CD8-positive, alpha-beta memory T cell (primary cell): ENCODE measurements at regions not wholly inside any gene's neighbourhood (a gene's known extent, or its start where the extent isn't known, plus 50 kb on each side); places are given as distances from the start of the nearest gene placed in this dataset.

Source experiments
- CTCF ChIA-PET: fragments of 350-600 bp; sonication (Branson Sonifier 250); formaldehyde crosslinking; loops from one replicate; lab custom pipeline; 2021; ENCODE audit warnings: antibody characterized with exemption; lab: Charles Lee
- POLR2A ChIA-PET: fragments of 350-600 bp; sonication (Branson Sonifier 250); formaldehyde crosslinking; loops from one replicate; lab custom pipeline; 2021; ENCODE audit warnings: antibody characterized with exemption; lab: Charles Lee
- DNase-seq, 5 donors: peaks; one replicate each; pipeline versions ENCODE4 v3.0.0 to v3.0.0-alpha.2; 2020 to 2022; ENCODE audit warnings: mixed read lengths in 1 of 5
- H3K27ac ChIP-seq: one replicate; pipeline ENCODE4 v1.7.0; 2013; ENCODE audit warnings: low read depth, mild to moderate bottlenecking, low read length, moderate library complexity
- H3K27me3 ChIP-seq: 2 replicates; pipeline ENCODE4 v1.7.0; 2013; ENCODE audit warnings: low read length, mild to moderate bottlenecking; ENCODE audit not compliant: insufficient read depth, poor library complexity, severe bottlenecking
- H3K36me3 ChIP-seq: 2 replicates; pipeline ENCODE4 v1.7.0; 2013; ENCODE audit warnings: mild to moderate bottlenecking, low read length, moderate library complexity; ENCODE audit not compliant: insufficient read depth
- H3K4me1 ChIP-seq: 2 replicates; pipeline ENCODE4 v1.7.0; 2013; ENCODE audit warnings: mild to moderate bottlenecking, low read length, moderate library complexity; ENCODE audit not compliant: insufficient read depth
- H3K4me3 ChIP-seq: 2 replicates; pipeline ENCODE4 v1.7.0; 2013; ENCODE audit warnings: mild to moderate bottlenecking, low read length
- H3K9me3 ChIP-seq: 2 replicates; pipeline ENCODE4 v1.7.0; 2013; ENCODE audit warnings: mild to moderate bottlenecking, low read length
- H3K27ac Mint-ChIP-seq, 8 donors: one replicate each; pipeline ENCODE4 v1.8.0; 2020 to 2021; ENCODE audit warnings: mixed read lengths in 8 of 8, mild to moderate bottlenecking in 6 of 8, inconsistent platforms in 3 of 8, moderate library complexity in 3 of 8
- H3K27me3 Mint-ChIP-seq, 2 donors: one replicate each; pipeline ENCODE4 v1.8.0; 2020 to 2021; ENCODE audit warnings: mixed read lengths in 2 of 2, mild to moderate bottlenecking in 1 of 2, moderate library complexity in 1 of 2
- H3K36me3 Mint-ChIP-seq, 3 donors: one replicate each; pipeline ENCODE4 v1.8.0; 2020 to 2021; ENCODE audit warnings: mixed read lengths in 3 of 3, inconsistent platforms in 1 of 3, mild to moderate bottlenecking in 1 of 3
- H3K4me1 Mint-ChIP-seq, 3 donors: one replicate each; pipeline ENCODE4 v1.8.0; 2020 to 2021; ENCODE audit warnings: mixed read lengths in 3 of 3, inconsistent platforms in 1 of 3, mild to moderate bottlenecking in 1 of 3
- H3K4me3 Mint-ChIP-seq, 7 donors: one replicate each; pipeline ENCODE4 v1.8.0; 2020 to 2021; ENCODE audit warnings: mixed read lengths in 7 of 7, mild to moderate bottlenecking in 6 of 7, moderate library complexity in 4 of 7, inconsistent platforms in 2 of 7
- H3K9me3 Mint-ChIP-seq, 5 donors: one replicate each; pipeline ENCODE4 v1.8.0; 2020 to 2022; ENCODE audit warnings: mixed read lengths in 5 of 5, mild to moderate bottlenecking in 3 of 5, moderate library complexity in 2 of 5, inconsistent platforms in 1 of 5

- Mint-ChIP-seq H3K4me3 (no peak overlapping the region), H3K27ac (no peak overlapping the region), H3K36me3 (no peaks in the 10 kb centered on the region), H3K4me1 (no peaks in the 10 kb centered on the region), H3K9me3 (peaks cover 3 to 40% (median 6%) of the 10 kb centered on the region in 5 donors), H3K27me3 (no peaks in the 10 kb centered on the region)
- POLR2A ChIA-PET, result no interaction called here
- Histone ChIP-seq H3K4me3 (no peak overlapping the region), H3K27ac (no peak overlapping the region), H3K9me3 (no peaks in the 10 kb centered on the region), H3K4me1 (no peaks in the 10 kb centered on the region), H3K27me3 (no peaks in the 10 kb centered on the region), H3K36me3 (no peaks in the 10 kb centered on the region)
- DNase-seq, result no peak
- CTCF ChIA-PET, result no interaction called here
These were observed 94.2 kb upstream of the TECRL start for GRCh38 chr4:64503416-64503815.

DNA sequence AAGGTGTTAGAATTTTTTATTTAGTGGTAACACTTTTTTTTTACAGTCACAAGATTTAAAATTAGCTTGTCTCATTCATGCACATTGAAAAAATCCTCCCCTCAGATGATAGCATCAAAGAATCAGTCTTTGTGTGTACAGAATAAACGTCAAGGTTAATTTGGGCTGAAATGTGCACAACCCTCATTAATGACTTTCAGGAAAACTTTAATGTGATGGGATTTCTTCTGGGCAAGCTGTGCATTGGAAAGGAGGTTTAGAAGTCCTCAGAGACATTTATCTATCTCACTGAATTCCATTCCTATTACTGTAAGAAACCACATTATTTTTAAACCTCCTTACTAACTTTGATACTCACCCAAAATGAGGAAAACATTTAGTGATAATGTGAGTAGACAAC lies 88.2 kb upstream of the TECRL start:
- Mint-ChIP-seq H3K9me3 (peaks cover 0 to 35% (median 2%) of the 10 kb centered on the region in 5 donors), H3K36me3 (no peaks in the 10 kb centered on the region), H3K4me3 (no peak overlapping the region), H3K27me3 (no peaks in the 10 kb centered on the region), H3K27ac (no peak overlapping the region), H3K4me1 (no peaks in the 10 kb centered on the region)
- Histone ChIP-seq H3K4me3 (no peak overlapping the region), H3K36me3 (no peaks in the 10 kb centered on the region), H3K27me3 (no peaks in the 10 kb centered on the region), H3K9me3 (no peaks in the 10 kb centered on the region), H3K4me1 (no peaks in the 10 kb centered on the region), H3K27ac (no peak overlapping the region)
- ChIA-PET POLR2A (no interaction called here), CTCF (no interaction called here)
- no peak for DNase-seq

GRCh38 chr4:64495946-64496345 lies 86.7 kb upstream of the TECRL start:
- POLR2A ChIA-PET, result no interaction called here
- CTCF ChIA-PET, result no interaction called here
- no peak overlapping the region for H3K4me3 Mint-ChIP-seq
- no peak for DNase-seq
- H3K27ac ChIP-seq, result no peak overlapping the region
- no peaks in the 10 kb centered on the region for H3K4me1 Mint-ChIP-seq
- H3K27me3 ChIP-seq, result no peaks in the 10 kb centered on the region
- peaks cover 0 to 22% (median 3%) of the 10 kb centered on the region in 5 donors for H3K9me3 Mint-ChIP-seq
- H3K4me3 ChIP-seq, result no peak overlapping the region
- no peaks in the 10 kb centered on the region for H3K9me3 ChIP-seq
- no peaks in the 10 kb centered on the region for H3K36me3 ChIP-seq
- H3K27ac Mint-ChIP-seq, result no peak overlapping the region
- H3K4me1 ChIP-seq, result no peaks in the 10 kb centered on the region
- H3K27me3 Mint-ChIP-seq, result no peaks in the 10 kb centered on the region
- no peaks in the 10 kb centered on the region for H3K36me3 Mint-ChIP-seq

DNA sequence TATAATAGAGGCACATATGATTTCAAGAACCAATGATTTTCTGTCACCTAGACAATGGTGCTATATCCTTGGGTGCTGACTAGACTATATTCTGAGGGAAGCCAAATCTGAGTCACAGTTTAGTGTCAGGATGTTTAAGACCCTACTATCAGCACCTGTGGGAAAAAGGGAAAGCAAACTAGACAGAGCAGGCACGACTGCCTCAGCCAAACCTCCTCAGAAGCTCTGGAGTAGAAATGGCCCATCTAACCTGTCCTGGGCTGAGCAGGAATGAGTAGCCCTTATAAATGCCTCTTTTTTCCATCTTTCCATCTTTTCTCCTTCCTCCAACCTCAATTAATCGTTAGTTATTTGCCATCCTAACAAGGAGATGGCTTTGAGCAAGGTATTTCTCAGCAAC lies 80.4 kb upstream of the TECRL start:
- POLR2A ChIA-PET, result no interaction called here
- CTCF ChIA-PET, result no interaction called here

DNA sequence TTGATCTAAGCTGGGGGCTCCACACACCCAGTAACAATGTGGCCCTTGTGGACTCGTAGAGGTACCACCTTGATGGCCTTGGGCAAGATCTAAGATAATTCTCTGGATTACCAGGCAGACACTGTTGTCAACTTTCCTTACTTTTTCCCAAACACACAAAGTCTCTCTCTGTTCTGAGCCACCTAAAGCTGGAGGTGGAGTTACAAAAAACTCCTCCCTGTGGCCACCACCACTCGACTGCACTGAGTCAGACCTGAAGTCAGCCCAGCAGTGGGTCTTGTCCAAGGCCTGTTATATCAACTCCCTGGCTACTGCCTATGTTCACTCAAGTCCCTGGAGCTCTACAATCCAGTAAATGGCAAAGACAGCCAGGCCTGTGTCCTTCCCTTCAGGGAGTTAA lies 70.1 kb upstream of the TECRL start:
- Histone ChIP-seq H3K27ac (no peak overlapping the region), H3K27me3 (no peaks in the 10 kb centered on the region), H3K9me3 (no peaks in the 10 kb centered on the region), H3K36me3 (no peaks in the 10 kb centered on the region), H3K4me3 (no peak overlapping the region), H3K4me1 (no peaks in the 10 kb centered on the region)
- Mint-ChIP-seq H3K9me3 (peaks cover 8 to 28% (median 14%) of the 10 kb centered on the region in 5 donors), H3K36me3 (no peaks in the 10 kb centered on the region), H3K4me3 (no peak overlapping the region), H3K4me1 (no peaks in the 10 kb centered on the region), H3K27ac (no peak overlapping the region), H3K27me3 (no peaks in the 10 kb centered on the region)
- ChIA-PET CTCF (no interaction called here), POLR2A (no interaction called here)
- no peak for DNase-seq

More for the DNA sequence above, 80.4 kb upstream of the TECRL start:
- Histone ChIP-seq H3K27me3 (no peaks in the 10 kb centered on the region), H3K36me3 (no peaks in the 10 kb centered on the region), H3K27ac (no peak overlapping the region), H3K4me3 (no peak overlapping the region), H3K4me1 (no peaks in the 10 kb centered on the region), H3K9me3 (no peaks in the 10 kb centered on the region)
- no peaks in the 10 kb centered on the region for H3K36me3 Mint-ChIP-seq
- H3K27ac Mint-ChIP-seq, result no peak overlapping the region
- no peaks in the 10 kb centered on the region for H3K4me1 Mint-ChIP-seq
- H3K27me3 Mint-ChIP-seq, result no peaks in the 10 kb centered on the region
- DNase-seq, result no peak
- peaks cover 3 to 25% (median 12%) of the 10 kb centered on the region in 5 donors for H3K9me3 Mint-ChIP-seq
- no peak overlapping the region for H3K4me3 Mint-ChIP-seq

DNA sequence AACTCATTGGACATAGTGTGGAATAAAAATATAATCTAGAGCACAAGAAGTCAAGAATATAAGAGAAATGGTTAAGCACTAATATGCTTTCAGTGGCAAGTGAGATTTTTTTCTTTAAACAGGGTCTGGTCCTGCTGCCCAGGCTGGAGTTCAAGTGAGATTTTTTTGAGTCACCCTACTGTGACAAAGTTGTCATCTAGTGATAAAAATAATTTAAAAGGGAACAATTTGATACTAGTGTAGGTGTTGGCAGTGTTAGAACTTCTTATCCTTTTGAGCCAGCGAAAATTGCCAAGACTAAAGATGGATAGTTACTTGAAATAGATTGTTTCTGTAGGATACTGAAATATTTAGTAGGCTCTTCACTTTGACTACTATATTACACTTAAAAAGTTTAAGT lies 67.9 kb upstream of the TECRL start:
- H3K27ac ChIP-seq, result no peak overlapping the region
- no peaks in the 10 kb centered on the region for H3K27me3 ChIP-seq
- H3K4me1 ChIP-seq, result no peaks in the 10 kb centered on the region
- H3K4me3 ChIP-seq, result no peak overlapping the region
- no peaks in the 10 kb centered on the region for H3K9me3 ChIP-seq
- Mint-ChIP-seq H3K27me3 (no peaks in the 10 kb centered on the region), H3K36me3 (no peaks in the 10 kb centered on the region), H3K27ac (no peak overlapping the region), H3K4me3 (no peak overlapping the region), H3K9me3 (peaks cover 7 to 23% (median 8%) of the 10 kb centered on the region in 5 donors), H3K4me1 (no peaks in the 10 kb centered on the region)
- ChIA-PET CTCF (no interaction called here), POLR2A (no interaction called here)
- no peak for DNase-seq
- no peaks in the 10 kb centered on the region for H3K36me3 ChIP-seq

DNA sequence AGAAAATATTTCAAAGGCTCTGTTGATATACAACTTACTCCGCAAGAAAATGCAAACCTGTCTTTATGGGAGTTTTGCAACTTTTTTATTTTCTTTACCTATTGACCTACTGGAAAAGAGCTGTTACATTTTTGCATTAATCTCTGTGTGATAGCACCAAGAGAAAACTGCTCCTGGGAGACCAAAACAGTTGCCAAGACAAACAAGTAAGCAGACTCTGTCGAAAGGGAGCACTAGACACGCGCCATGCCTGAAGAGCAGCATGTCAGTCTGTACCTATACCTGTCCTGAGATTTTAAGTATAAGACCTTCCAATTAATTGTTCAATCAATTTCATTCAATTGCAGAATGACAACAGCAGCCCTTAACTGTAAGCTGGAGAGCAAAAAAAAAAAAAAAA lies 56.0 kb upstream of the TECRL start:
- Mint-ChIP-seq H3K4me3 (no peak overlapping the region), H3K36me3 (no peaks in the 10 kb centered on the region), H3K4me1 (no peaks in the 10 kb centered on the region), H3K27ac (no peak overlapping the region), H3K9me3 (peaks cover 0 to 18% (median 4%) of the 10 kb centered on the region in 5 donors), H3K27me3 (no peaks in the 10 kb centered on the region)
- Histone ChIP-seq H3K27me3 (no peaks in the 10 kb centered on the region), H3K4me3 (no peak overlapping the region), H3K27ac (no peak overlapping the region), H3K36me3 (no peaks in the 10 kb centered on the region), H3K9me3 (no peaks in the 10 kb centered on the region), H3K4me1 (no peaks in the 10 kb centered on the region)
- ChIA-PET CTCF (no interaction called here), POLR2A (no interaction called here)
- no peak for DNase-seq

- no peaks in the 10 kb centered on the region for H3K4me1 ChIP-seq
- POLR2A ChIA-PET, result no interaction called here
- H3K27ac ChIP-seq, result no peak overlapping the region
- DNase-seq, result no peak
- Mint-ChIP-seq H3K9me3 (peaks cover 0 to 18% (median 4%) of the 10 kb centered on the region in 5 donors), H3K27me3 (no peaks in the 10 kb centered on the region), H3K36me3 (no peaks in the 10 kb centered on the region), H3K4me3 (no peak overlapping the region), H3K27ac (no peak overlapping the region), H3K4me1 (no peaks in the 10 kb centered on the region)
- no peaks in the 10 kb centered on the region for H3K27me3 ChIP-seq
- no peaks in the 10 kb centered on the region for H3K9me3 ChIP-seq
- H3K4me3 ChIP-seq, result no peak overlapping the region
- CTCF ChIA-PET, result no interaction called here
- no peaks in the 10 kb centered on the region for H3K36me3 ChIP-seq
These were observed 55.3 kb upstream of the TECRL start for GRCh38 chr4:64464581-64464980.
